GM06990 (cell line): ENCODE measurements at regions not wholly inside any gene's neighbourhood (a gene's known extent, or its start where the extent isn't known, plus 50 kb on each side); places are given as distances from the start of the nearest gene placed in this dataset.

Source experiments
- DNase-seq: peaks from one replicate; pipeline ENCODE4 v3.0.0-alpha.2; 2011; ENCODE audit not compliant: insufficient read length; ENCODE audit errors: extremely low read depth
- H3K27me3 ChIP-seq: replicated peaks from 2 replicates; pipeline ENCODE4 v1.6.0; 2011; ENCODE audit warnings: low read length; ENCODE audit not compliant: control insufficient read depth, insufficient read depth
- H3K36me3 ChIP-seq: 2 replicates; pipeline ENCODE4 v1.5.1; 2011; ENCODE audit warnings: low read length; ENCODE audit not compliant: control insufficient read depth, insufficient read depth
- H3K4me3 ChIP-seq: replicated peaks from 2 replicates; pipeline ENCODE4 v1.5.1; 2011; ENCODE audit warnings: low read depth, mild to moderate bottlenecking, control low read depth, low read length
- CTCF ChIP-seq: IDR thresholded peaks from 2 replicates; pipeline ENCODE4 v1.5.1; 2011; ENCODE audit warnings: low read length, control low read depth, mild to moderate bottlenecking, inconsistent platforms; ENCODE audit not compliant: insufficient read depth, poor library complexity, severe bottlenecking

- no peak for DNase-seq
- no peaks in the 10 kb centered on the region for H3K36me3 ChIP-seq
- no peak for TF ChIP-seq CTCF
- H3K27me3 ChIP-seq: no peaks in the 10 kb centered on the region; the same call in 1 of the 2 replicates
- H3K4me3 ChIP-seq: no peak overlapping the region
These were observed 456.3 kb downstream of the MAFB start for GRCh38 chr20:40232756-40233155.

GRCh38 chr20:40232273-40232672 is 456.8 kb downstream of the MAFB start:
- no peak overlapping the region for H3K4me3 ChIP-seq
- no peaks in the 10 kb centered on the region; the same call in 1 of the 2 replicates for H3K27me3 ChIP-seq
- TF ChIP-seq CTCF: no peak
- no peaks in the 10 kb centered on the region for H3K36me3 ChIP-seq
- no peak for DNase-seq

- no peaks in the 10 kb centered on the region for H3K36me3 ChIP-seq
- DNase-seq: no peak
- no peak overlapping the region for H3K4me3 ChIP-seq
- no peaks in the 10 kb centered on the region; the same call in 1 of the 2 replicates for H3K27me3 ChIP-seq
- no peak for TF ChIP-seq CTCF
These were observed 458.6 kb downstream of the MAFB start for GRCh38 chr20:40230486-40230885.

- TF ChIP-seq CTCF: no peak
- Histone ChIP-seq H3K27me3 (no peaks in the 10 kb centered on the region), H3K4me3 (no peak overlapping the region), H3K36me3 (no peaks in the 10 kb centered on the region)
- no peak for DNase-seq
These were observed 463.4 kb downstream of the MAFB start for GRCh38 chr20:40225596-40225995.

- Histone ChIP-seq H3K36me3 (no peaks in the 10 kb centered on the region), H3K27me3 (no peaks in the 10 kb centered on the region), H3K4me3 (no peak overlapping the region)
- TF ChIP-seq CTCF: no peak
- DNase-seq: no peak
These were observed 465.2 kb downstream of the MAFB start for GRCh38 chr20:40223810-40224209.

- no peak for TF ChIP-seq CTCF
- no peaks in the 10 kb centered on the region for H3K36me3 ChIP-seq
- no peaks in the 10 kb centered on the region; the same call in 1 of the 2 replicates for H3K27me3 ChIP-seq
- H3K4me3 ChIP-seq: no peak overlapping the region
- DNase-seq: no peak
These were observed 470.1 kb downstream of the MAFB start for GRCh38 chr20:40218971-40219370.
